ENCODE measurements at regions not wholly inside any gene's neighbourhood (a gene's known extent, or its start where the extent isn't known, plus 50 kb on each side); places are given as distances from the start of the nearest gene placed in this dataset.
A peak's percentile ranks its signal among the peaks of the same experiment; 100 is the strongest.

DNA sequence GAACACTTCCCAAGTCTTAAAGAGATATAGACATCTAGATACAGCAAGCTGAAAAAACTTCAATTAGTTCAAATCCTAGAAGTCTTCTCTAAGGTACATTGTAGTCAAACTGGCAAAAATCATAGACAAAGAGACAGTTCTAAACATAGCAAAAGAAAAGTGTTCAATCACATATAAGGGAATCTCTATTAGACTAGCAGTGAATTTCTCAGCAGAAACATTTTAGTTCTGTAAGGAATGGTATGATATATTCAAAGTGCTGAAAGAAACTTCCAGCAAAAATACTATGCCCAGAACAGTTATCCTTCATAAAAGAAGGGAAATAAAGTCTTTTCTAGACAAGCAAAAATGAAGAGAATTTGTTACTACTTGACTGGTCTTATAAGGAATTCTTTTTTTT, 186.3 kb upstream of the SYNCRIP start:
- Histone ChIP-seq H3K27ac (no peak overlapping the region), H3K9me3 (no peaks in the 10 kb centered on the region), H3K4me3 (no peak overlapping the region), H3K4me1 (no peaks in the 10 kb centered on the region), H3K36me3 (no peaks in the 10 kb centered on the region), H3K27me3 (no peaks in the 10 kb centered on the region)
- FAIRE-seq (no peak), DNase-seq (no peak), ATAC-seq (no peak)
- intact Hi-C loops (cut with DNase I), result no loop called here
- TF ChIP-seq, protein P1, sequence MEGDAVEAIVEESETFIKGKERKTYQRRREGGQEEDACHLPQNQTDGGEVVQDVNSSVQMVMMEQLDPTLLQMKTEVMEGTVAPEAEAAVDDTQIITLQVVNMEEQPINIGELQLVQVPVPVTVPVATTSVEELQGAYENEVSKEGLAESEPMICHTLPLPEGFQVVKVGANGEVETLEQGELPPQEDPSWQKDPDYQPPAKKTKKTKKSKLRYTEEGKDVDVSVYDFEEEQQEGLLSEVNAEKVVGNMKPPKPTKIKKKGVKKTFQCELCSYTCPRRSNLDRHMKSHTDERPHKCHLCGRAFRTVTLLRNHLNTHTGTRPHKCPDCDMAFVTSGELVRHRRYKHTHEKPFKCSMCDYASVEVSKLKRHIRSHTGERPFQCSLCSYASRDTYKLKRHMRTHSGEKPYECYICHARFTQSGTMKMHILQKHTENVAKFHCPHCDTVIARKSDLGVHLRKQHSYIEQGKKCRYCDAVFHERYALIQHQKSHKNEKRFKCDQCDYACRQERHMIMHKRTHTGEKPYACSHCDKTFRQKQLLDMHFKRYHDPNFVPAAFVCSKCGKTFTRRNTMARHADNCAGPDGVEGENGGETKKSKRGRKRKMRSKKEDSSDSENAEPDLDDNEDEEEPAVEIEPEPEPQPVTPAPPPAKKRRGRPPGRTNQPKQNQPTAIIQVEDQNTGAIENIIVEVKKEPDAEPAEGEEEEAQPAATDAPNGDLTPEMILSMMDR (IDR thresholded peaks at IDR 0.05), result no peak

DNA sequence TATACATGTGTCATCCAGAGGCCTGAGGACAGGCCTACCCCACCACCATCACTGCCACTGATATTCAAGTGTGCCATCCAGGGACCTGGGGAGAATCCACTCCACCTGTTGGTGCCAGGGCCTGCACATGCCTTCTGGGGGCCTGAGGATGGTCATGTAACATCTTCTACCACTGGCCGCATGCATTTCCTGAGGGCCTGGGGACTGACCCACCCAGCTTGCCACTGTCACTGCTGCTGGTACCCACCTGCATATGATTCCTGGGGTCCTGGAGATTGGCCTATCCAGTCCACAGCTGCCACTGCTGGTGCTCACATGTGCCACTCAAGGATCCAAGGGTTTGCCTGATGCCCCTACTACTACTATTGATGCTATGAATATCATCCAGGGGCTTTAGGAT, 184.3 kb upstream of the SYNCRIP start:
- intact Hi-C loops (cut with DNase I), result no loop called here
- TF ChIP-seq, protein P1 (IDR thresholded peaks at IDR 0.05), result no peak
- ATAC-seq (no peak), DNase-seq (peak in 1 of 6 donors; percentile 24), FAIRE-seq (no peak)
- H3K9me3 ChIP-seq, result no peaks in the 10 kb centered on the region
- H3K4me3 ChIP-seq, result no peak overlapping the region
- no peaks in the 10 kb centered on the region for H3K4me1 ChIP-seq
- no peak overlapping the region for H3K27ac ChIP-seq
- H3K27me3 ChIP-seq, result no peaks in the 10 kb centered on the region
- WGBS, 2 donors, result 100% methylated on average over 1 of the region's 1 CpG
- H3K36me3 ChIP-seq, result no peaks in the 10 kb centered on the region

DNA sequence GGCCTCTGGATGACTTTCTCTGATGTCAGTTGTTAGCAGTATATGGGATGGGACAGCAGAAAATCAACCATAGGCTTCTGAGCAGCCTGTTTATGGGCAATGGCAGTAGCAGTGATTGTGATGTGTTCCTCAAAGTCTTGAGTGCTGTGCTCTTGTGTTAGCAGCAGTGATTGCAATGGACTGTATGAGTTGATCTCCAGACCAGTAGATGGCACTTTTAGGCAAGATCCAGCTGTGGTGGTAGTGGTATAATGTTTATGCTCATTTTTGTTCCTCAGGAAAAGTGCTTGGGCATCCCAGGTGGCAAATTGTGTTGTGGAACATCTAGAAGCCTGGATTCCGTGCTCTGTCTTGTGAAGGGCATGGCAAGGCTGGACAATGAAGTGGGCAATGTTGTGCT, 181.6 kb upstream of the SYNCRIP start:
- intact Hi-C loops (cut with DNase I), result no loop called here
- 43 to 46% methylated on average over 1 of the region's 1 CpG for WGBS, 2 donors
- H3K4me3 ChIP-seq, result no peak overlapping the region
- no peak overlapping the region for H3K27ac ChIP-seq
- DNase-seq, result no peak
- no peaks in the 10 kb centered on the region for H3K9me3 ChIP-seq
- FAIRE-seq, result no peak
- no peaks in the 10 kb centered on the region for H3K4me1 ChIP-seq
- no peaks in the 10 kb centered on the region for H3K27me3 ChIP-seq
- TF ChIP-seq, protein P1 (IDR thresholded peaks at IDR 0.05), result no peak
- ATAC-seq, result peak in 2 of 4 donors; percentile 54 to 87
- no peaks in the 10 kb centered on the region for H3K36me3 ChIP-seq

DNA sequence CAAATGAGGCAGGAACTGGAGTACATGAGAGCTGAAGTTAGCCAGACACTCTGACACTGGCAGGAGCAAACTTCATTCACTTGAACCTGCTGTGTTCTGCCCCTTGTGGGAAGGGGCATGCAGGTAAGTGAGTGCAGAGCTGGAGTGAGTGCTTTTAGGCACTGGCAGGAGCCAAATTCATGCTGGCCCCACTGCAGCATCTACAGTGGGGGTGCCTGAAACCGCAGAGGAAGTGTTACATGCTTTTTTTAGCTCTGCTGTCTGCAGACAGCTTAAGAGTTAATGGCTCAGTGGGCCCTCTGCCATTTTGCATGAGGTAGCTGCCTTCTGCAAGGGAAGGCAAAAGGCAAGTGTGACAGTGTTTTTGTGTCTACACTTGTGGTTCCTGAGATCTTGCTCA, 167.9 kb upstream of the SYNCRIP start:
- no peaks in the 10 kb centered on the region for H3K4me1 ChIP-seq
- intact Hi-C loops (cut with DNase I), result no loop called here
- H3K27ac ChIP-seq, result no peak overlapping the region
- FAIRE-seq (no peak), DNase-seq (no peak), ATAC-seq (no peak)
- TF ChIP-seq, protein P1 (IDR thresholded peaks at IDR 0.05), result no peak
- H3K9me3 ChIP-seq, result no peaks in the 10 kb centered on the region
- 59 to 75% methylated on average over 1 of the region's 1 CpG for WGBS, 2 donors
- no peak overlapping the region for H3K4me3 ChIP-seq
- H3K27me3 ChIP-seq, result no peaks in the 10 kb centered on the region
- no peaks in the 10 kb centered on the region for H3K36me3 ChIP-seq

DNA sequence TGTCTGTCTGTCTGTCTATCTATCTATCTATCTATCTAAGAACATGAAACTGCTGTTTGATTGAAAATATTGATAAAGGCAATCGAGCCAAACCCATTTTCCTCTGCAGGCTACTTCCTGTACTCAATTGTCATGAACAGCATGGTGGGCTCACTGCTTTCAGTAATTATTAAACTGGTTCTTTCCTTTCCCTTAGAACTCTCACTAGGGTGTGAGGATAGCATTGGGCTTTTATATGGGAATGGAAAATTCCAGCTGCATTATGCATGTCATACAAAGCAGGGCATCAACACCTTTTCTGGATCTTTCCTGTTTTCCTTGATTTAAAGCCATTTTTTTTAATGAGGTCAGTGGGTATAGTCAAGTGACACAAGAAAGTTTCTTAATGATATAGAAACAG, 161.0 kb upstream of the SYNCRIP start:
- intact Hi-C loops (cut with DNase I), result no loop called here
- ATAC-seq (no peak), FAIRE-seq (no peak), DNase-seq (no peak)
- 28 to 33% methylated on average over 1 of the region's 1 CpG for WGBS, 2 donors
- Histone ChIP-seq H3K4me3 (no peak overlapping the region), H3K4me1 (no peaks in the 10 kb centered on the region), H3K27ac (no peak overlapping the region), H3K27me3 (no peaks in the 10 kb centered on the region), H3K36me3 (no peaks in the 10 kb centered on the region), H3K9me3 (no peaks in the 10 kb centered on the region)
- TF ChIP-seq, protein P1 (IDR thresholded peaks at IDR 0.05), result no peak
